Epithelial cell of esophagus (primary cell): ENCODE measurements at regions not wholly inside any gene's neighbourhood (a gene's known extent, or its start where the extent isn't known, plus 50 kb on each side); places are given as distances from the start of the nearest gene placed in this dataset.

ENCODE experiments used
- DNase-seq: peaks from one replicate; pipeline ENCODE4 v3.0.0; 2010; ENCODE audit warnings: low read depth
- H3K4me3 ChIP-seq: 2 replicates; pipeline ENCODE4 v1.5.1; 2011; ENCODE audit warnings: mild to moderate bottlenecking, low read length, control low read depth
- CTCF ChIP-seq: IDR thresholded peaks from 2 replicates; pipeline ENCODE4 v1.5.1; 2011; ENCODE audit warnings: low read depth, mild to moderate bottlenecking, low read length, control low read depth, inconsistent platforms; ENCODE audit not compliant: insufficient read depth; ENCODE audit errors: missing control alignments

- no peak overlapping the region for H3K4me3 ChIP-seq
- no peak for DNase-seq
- TF ChIP-seq CTCF = no peak
Measured at GRCh38 chr3:64289622-64290021, 64.4 kb upstream of the PRICKLE2 start.

GRCh38 chr3:64278625-64279024 lies 53.4 kb upstream of the PRICKLE2 start:
- no peak for DNase-seq
- TF ChIP-seq CTCF = no peak
- no peak overlapping the region for H3K4me3 ChIP-seq

GRCh38 chr3:64276131-64276530 lies 50.9 kb upstream of the PRICKLE2 start:
- DNase-seq = peak; percentile 60
- TF ChIP-seq CTCF = no peak
- H3K4me3 ChIP-seq = no peak overlapping the region
